Neuronal stem cell (in vitro differentiated cells): ENCODE measurements at regions not wholly inside any gene's neighbourhood (a gene's known extent, or its start where the extent isn't known, plus 50 kb on each side); places are given as distances from the start of the nearest gene placed in this dataset.

Experiments
- DNase-seq: peaks from one replicate; pipeline ENCODE4 v3.0.0-alpha.2; 2013; ENCODE audit warnings: low spot score
- H2AFZ ChIP-seq: one replicate; pipeline ENCODE4 v1.6.1; 2013; ENCODE audit warnings: mild to moderate bottlenecking, low read length, inconsistent platforms
- H2AK5ac ChIP-seq: 2 replicates; pipeline ENCODE4 v1.6.1; 2013; ENCODE audit warnings: low read depth, mild to moderate bottlenecking, inconsistent platforms, low read length, moderate library complexity, mixed read lengths
- H2BK120ac ChIP-seq: 2 replicates; pipeline ENCODE4 v1.6.1; 2013; ENCODE audit warnings: low read depth, mild to moderate bottlenecking, inconsistent platforms, low read length, moderate library complexity, mixed read lengths
- H2BK12ac ChIP-seq: one replicate; pipeline ENCODE4 v1.6.1; 2013; ENCODE audit warnings: low read length, inconsistent platforms
- H2BK15ac ChIP-seq: 2 replicates; pipeline ENCODE4 v1.6.1; 2013; ENCODE audit warnings: mild to moderate bottlenecking, low read length, inconsistent platforms, mixed read lengths
- H2BK5ac ChIP-seq: one replicate; pipeline ENCODE4 v1.6.1; 2013; ENCODE audit warnings: inconsistent platforms, mild to moderate bottlenecking, low read length, moderate library complexity
- H3K14ac ChIP-seq: one replicate; pipeline ENCODE4 v1.6.1; 2013; ENCODE audit warnings: low read length, inconsistent platforms
- H3K18ac ChIP-seq: 2 replicates; pipeline ENCODE4 v1.6.1; 2013; ENCODE audit warnings: low read length, inconsistent platforms
- H3K23ac ChIP-seq: 2 replicates; pipeline ENCODE4 v1.6.1; 2013; ENCODE audit warnings: low read depth, mild to moderate bottlenecking, mixed read lengths, low read length, inconsistent platforms; ENCODE audit not compliant: poor library complexity
- H3K27ac ChIP-seq: replicated peaks from 3 replicates; pipeline ENCODE4 v1.5.1; 2013; ENCODE audit warnings: low read length, inconsistent platforms
- H3K27me3 ChIP-seq, 3 experiments: 2 replicates each; pipeline ENCODE4 v1.6.1; 2013; ENCODE audit warnings: low read length in 3 of 3, mild to moderate bottlenecking in 2 of 3, inconsistent platforms in 1 of 3, low read depth in 1 of 3, mixed read lengths in 1 of 3, moderate library complexity in 1 of 3; ENCODE audit not compliant: control insufficient read depth in 3 of 3, insufficient read depth in 3 of 3
- H3K36me3 ChIP-seq, 2 donors: replicated peaks in 1 of 2; 2 replicates each; pipeline ENCODE4 v1.6.1; 2013; ENCODE audit warnings: low read length in 2 of 2; ENCODE audit not compliant: control insufficient read depth in 2 of 2, insufficient read depth in 2 of 2
- H3K4ac ChIP-seq: 2 replicates; pipeline ENCODE4 v1.6.1; 2013; ENCODE audit warnings: inconsistent platforms, mild to moderate bottlenecking, low read length, moderate library complexity
- H3K4me1 ChIP-seq, 2 donors: 1 replicate in 1 of 2; 2 replicates in 1 of 2; pipeline ENCODE4 v1.6.1; 2013; ENCODE audit warnings: low read length in 2 of 2, low read depth in 1 of 2; ENCODE audit not compliant: control insufficient read depth in 2 of 2, insufficient read depth in 1 of 2
- H3K4me2 ChIP-seq: one replicate; pipeline ENCODE4 v1.6.1; 2013; ENCODE audit warnings: mild to moderate bottlenecking, low read length, inconsistent platforms; ENCODE audit not compliant: insufficient read depth, poor library complexity, severe bottlenecking
- H3K4me3 ChIP-seq, 2 donors: 2 replicates each; pipeline ENCODE4 v1.5.1; 2013; ENCODE audit warnings: low read length in 2 of 2, mild to moderate bottlenecking in 2 of 2, inconsistent platforms in 1 of 2, moderate library complexity in 1 of 2
- H3K79me1 ChIP-seq: one replicate; pipeline ENCODE4 v1.6.1; 2013; ENCODE audit warnings: low read depth, mild to moderate bottlenecking, inconsistent platforms, low read length, moderate library complexity
- H3K9ac ChIP-seq: one replicate; pipeline ENCODE4 v1.6.1; 2013; ENCODE audit warnings: mild to moderate bottlenecking, low read depth, low read length, inconsistent platforms; ENCODE audit not compliant: poor library complexity
- H3K9me3 ChIP-seq, 2 donors: replicated peaks in 1 of 2; 2 replicates each; pipeline versions ENCODE3 to v1.6.1; 2013; ENCODE audit warnings: low read length in 2 of 2, mild to moderate bottlenecking in 2 of 2, inconsistent platforms in 1 of 2, low read depth in 1 of 2, mixed read lengths in 1 of 2, moderate library complexity in 1 of 2; ENCODE audit not compliant: control insufficient read depth in 2 of 2, insufficient read depth in 1 of 2
- H4K8ac ChIP-seq: one replicate; pipeline ENCODE4 v1.6.1; 2013; ENCODE audit warnings: low read depth, mild to moderate bottlenecking, inconsistent platforms, low read length, moderate library complexity
- H4K91ac ChIP-seq: one replicate; pipeline ENCODE4 v1.6.1; 2013; ENCODE audit warnings: low read length, low read depth, mild to moderate bottlenecking, inconsistent platforms; ENCODE audit not compliant: poor library complexity
- WGBS, 2 donors: extraction: QIAGEN DNeasy Blood & Tissue Kit; methylation state at CpG; one replicate each; pipeline ENCODE4 v1.1.7; 2013; ENCODE audit warnings: missing lambda C conversion rate in 2 of 2, mixed read lengths in 1 of 2; ENCODE audit not compliant: insufficient read length in 2 of 2, insufficient replicate concordance in 1 of 2; ENCODE audit errors: extremely low coverage in 2 of 2; 5-methylcytosine and 5-hydroxymethylcytosine counted together

DNA sequence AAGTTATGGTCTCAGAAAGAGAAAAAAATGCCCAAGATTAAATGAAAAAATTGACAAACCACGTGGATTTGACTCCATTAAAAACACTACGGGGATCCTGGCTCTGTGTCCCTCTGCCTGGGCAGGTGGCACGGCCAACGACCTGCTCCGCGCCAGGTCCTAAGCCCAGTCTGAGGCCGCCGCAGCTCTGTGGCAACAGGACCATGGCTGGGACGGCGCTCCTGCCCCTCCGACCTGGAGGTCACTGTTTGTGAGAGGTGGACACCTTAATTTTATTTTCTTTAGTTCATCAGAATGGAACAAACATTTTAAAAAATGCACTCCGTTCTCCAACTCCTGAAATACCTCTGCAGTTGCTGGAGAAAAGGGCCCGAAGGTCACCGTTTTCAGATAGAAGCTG lies 369.4 kb downstream of the CDH9 start:
- Histone ChIP-seq H3K4me2 (no peak overlapping the region), H3K4me1 (no peaks in the 10 kb centered on the region)
- no CpG with 5 or more reads among the region's 14 CpGs for WGBS, 2 donors

DNA sequence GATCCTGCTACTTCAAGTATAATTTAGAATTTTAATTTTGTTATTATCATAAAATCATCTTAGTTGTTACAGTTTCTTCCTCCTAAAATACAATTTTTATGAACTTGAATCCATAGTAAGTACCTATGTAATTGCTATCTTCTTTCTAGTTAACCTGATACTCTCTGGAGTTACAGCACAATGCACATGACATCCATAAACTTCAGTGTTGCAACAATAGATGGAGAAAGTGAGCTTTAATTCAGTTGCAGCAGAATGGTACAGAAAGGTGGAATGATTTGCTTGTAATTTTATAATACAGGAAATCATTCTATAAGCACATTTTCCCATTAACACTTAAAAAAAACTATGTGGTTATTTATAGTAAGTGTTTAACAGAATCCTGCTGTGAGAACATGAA lies 372.0 kb downstream of the CDH9 start:
- H3K36me3 ChIP-seq, result no peaks in the 10 kb centered on the region

More for the DNA sequence above, 369.4 kb downstream of the CDH9 start:
- H3K4ac ChIP-seq, result no peak overlapping the region
- no peak overlapping the region for H3K4me3 ChIP-seq
- no peak overlapping the region for H2AK5ac ChIP-seq
- no peak overlapping the region for H3K27ac ChIP-seq
- DNase-seq, result no peak
- no peaks in the 10 kb centered on the region for H3K79me1 ChIP-seq
- H3K18ac ChIP-seq, result no peak overlapping the region
- no peak overlapping the region for H4K91ac ChIP-seq
- H3K27me3 ChIP-seq, result no peaks in the 10 kb centered on the region
- no peaks in the 10 kb centered on the region for H3K36me3 ChIP-seq
- H3K23ac ChIP-seq, result no peak overlapping the region
- no peak overlapping the region for H2BK15ac ChIP-seq
- no peak overlapping the region for H2BK120ac ChIP-seq
- H3K14ac ChIP-seq, result no peak overlapping the region
- no peaks in the 10 kb centered on the region for H3K9me3 ChIP-seq
- no peak overlapping the region for H3K9ac ChIP-seq
- H2BK12ac ChIP-seq, result no peak overlapping the region
- H2BK5ac ChIP-seq, result peak overlapping the region; percentile 19
- H4K8ac ChIP-seq, result no peak overlapping the region
- H2AFZ ChIP-seq, result no peak overlapping the region

DNA sequence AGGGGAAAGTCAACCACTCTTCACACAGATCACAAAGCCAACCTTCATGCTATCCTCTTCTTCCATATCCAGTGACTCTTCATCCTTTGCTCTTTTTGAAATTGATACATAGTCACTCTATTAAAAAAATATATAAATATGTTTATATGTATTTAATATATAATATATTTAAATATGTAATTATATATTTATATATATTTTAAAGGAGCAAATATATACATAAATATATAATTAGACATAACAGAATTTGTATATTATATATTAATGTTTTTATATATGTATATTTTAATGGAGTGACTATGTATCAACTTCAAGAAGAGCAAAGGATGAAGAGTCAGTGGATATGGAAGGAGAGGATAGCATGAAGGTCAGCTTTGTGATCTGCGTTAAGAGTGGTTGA lies 374.9 kb downstream of the CDH9 start:
- Histone ChIP-seq H3K4ac (no peak overlapping the region), H4K8ac (no peak overlapping the region), H3K4me2 (no peak overlapping the region), H3K9me3 (no peaks in the 10 kb centered on the region), H2BK5ac (no peak overlapping the region), H3K79me1 (no peaks in the 10 kb centered on the region), H2BK120ac (no peak overlapping the region), H3K9ac (no peak overlapping the region), H2BK15ac (no peak overlapping the region), H2AFZ (no peak overlapping the region), H3K36me3 (no peaks in the 10 kb centered on the region), H3K27me3 (no peaks in the 10 kb centered on the region), H3K4me1 (no peaks in the 10 kb centered on the region), H2BK12ac (no peak overlapping the region), H3K27ac (no peak overlapping the region), H2AK5ac (no peak overlapping the region), H4K91ac (no peak overlapping the region), H3K23ac (no peak overlapping the region), H3K14ac (no peak overlapping the region), H3K18ac (no peak overlapping the region), H3K4me3 (no peak overlapping the region)
- no CpG with 5 or more reads among the region's 1 CpG for WGBS, 2 donors
- no peak for DNase-seq

More for the DNA sequence above, 372.0 kb downstream of the CDH9 start:
- Histone ChIP-seq H2AK5ac (no peak overlapping the region), H2AFZ (no peak overlapping the region), H4K91ac (no peak overlapping the region), H3K4me3 (no peak overlapping the region), H3K14ac (no peak overlapping the region), H2BK15ac (no peak overlapping the region), H2BK12ac (no peak overlapping the region), H3K9ac (no peak overlapping the region), H3K79me1 (no peaks in the 10 kb centered on the region), H3K23ac (no peak overlapping the region), H2BK120ac (no peak overlapping the region), H3K18ac (no peak overlapping the region), H3K4me2 (no peak overlapping the region), H4K8ac (no peak overlapping the region), H3K4me1 (no peaks in the 10 kb centered on the region), H2BK5ac (no peak overlapping the region), H3K9me3 (no peaks in the 10 kb centered on the region), H3K27ac (no peak overlapping the region), H3K4ac (no peak overlapping the region), H3K27me3 (no peaks in the 10 kb centered on the region)
- DNase-seq, result no peak

DNA sequence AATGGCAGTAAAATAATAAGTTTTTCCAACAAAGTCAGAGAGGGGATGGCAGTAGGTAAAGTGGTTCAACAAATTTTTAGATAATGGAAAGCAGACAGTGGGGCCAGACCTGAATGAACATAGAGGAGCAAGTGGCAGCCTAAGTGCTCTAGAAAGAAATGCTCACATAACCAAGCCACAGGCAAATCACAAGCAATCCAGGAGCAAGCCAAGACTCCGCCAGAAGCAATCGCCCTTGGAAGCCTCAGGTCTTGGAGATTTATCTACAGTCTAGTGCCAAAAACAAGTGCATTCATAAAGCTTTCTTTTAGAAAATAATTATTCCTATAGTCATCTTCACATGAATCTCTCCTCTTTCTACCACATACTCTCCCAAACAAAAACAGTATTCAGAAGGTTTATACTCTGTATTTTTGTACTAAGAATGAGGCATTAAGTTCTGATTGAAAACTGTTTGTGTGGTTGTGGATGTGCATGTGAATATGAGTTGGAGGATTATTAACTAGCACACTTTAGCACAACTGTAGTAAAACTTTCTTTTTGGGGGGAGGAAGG lies 375.5 kb downstream of the CDH9 start:
- Histone ChIP-seq H2AK5ac (no peak overlapping the region), H2BK120ac (no peak overlapping the region), H3K18ac (no peak overlapping the region), H3K4me2 (no peak overlapping the region), H3K4ac (no peak overlapping the region), H3K27ac (no peak overlapping the region), H2AFZ (peak overlapping the region; percentile 6), H3K23ac (no peak overlapping the region), H2BK15ac (no peak overlapping the region), H3K9me3 (peaks cover 0 to 1% of the 10 kb centered on the region in 2 donors), H4K91ac (no peak overlapping the region), H2BK12ac (no peak overlapping the region), H2BK5ac (no peak overlapping the region), H3K14ac (no peak overlapping the region), H3K27me3 (no peaks in the 10 kb centered on the region), H4K8ac (no peak overlapping the region), H3K4me1 (no peaks in the 10 kb centered on the region), H3K4me3 (no peak overlapping the region), H3K36me3 (no peaks in the 10 kb centered on the region), H3K79me1 (no peaks in the 10 kb centered on the region), H3K9ac (no peak overlapping the region)
- no peak for DNase-seq
- no CpG with 5 or more reads among the region's 2 CpGs for WGBS, 2 donors
